ENCODE measurements at regions not wholly inside any gene's neighbourhood (a gene's known extent, or its start where the extent isn't known, plus 50 kb on each side); places are given as distances from the start of the nearest gene placed in this dataset.

GRCh38 chr16:6281274-6281673 lies 1051.4 kb upstream of the RBFOX1 start:
- DNase-seq (ENCODE audit: insufficient read length), result no peak
- FAIRE-seq, result no peak
- TF ChIP-seq POLR2AphosphoS5 (IDR thresholded peaks at IDR 0.05; ENCODE audit: low read depth, low read length), result no peak
- no peak for TF ChIP-seq TAF1 (IDR thresholded peaks at IDR 0.05; ENCODE audit: borderline replicate concordance, low read depth, low read length)
- TF ChIP-seq POLR2A (IDR thresholded peaks at IDR 0.05; ENCODE audit: low read depth, low read length), result no peak

GRCh38 chr16:6280055-6280454 lies 1052.6 kb upstream of the RBFOX1 start:
- FAIRE-seq, result no peak
- TF ChIP-seq TAF1 (IDR thresholded peaks at IDR 0.05; ENCODE audit: borderline replicate concordance, low read depth, low read length) (no peak), POLR2AphosphoS5 (IDR thresholded peaks at IDR 0.05; ENCODE audit: low read depth, low read length) (no peak), POLR2A (IDR thresholded peaks at IDR 0.05; ENCODE audit: low read depth, low read length) (no peak)
- DNase-seq (ENCODE audit: insufficient read length), result no peak

- FAIRE-seq (no peak), DNase-seq (ENCODE audit: insufficient read length) (no peak)
- TF ChIP-seq POLR2A (IDR thresholded peaks at IDR 0.05; ENCODE audit: low read depth, low read length), result no peak
- no peak for TF ChIP-seq POLR2AphosphoS5 (IDR thresholded peaks at IDR 0.05; ENCODE audit: low read depth, low read length)
Measured at GRCh38 chr16:6279286-6279685, 1053.4 kb upstream of the RBFOX1 start.

- no peak for TF ChIP-seq TAF1 (IDR thresholded peaks at IDR 0.05; ENCODE audit: borderline replicate concordance, low read depth, low read length)
- TF ChIP-seq POLR2AphosphoS5 (IDR thresholded peaks at IDR 0.05; ENCODE audit: low read depth, low read length), result no peak
- TF ChIP-seq POLR2A (IDR thresholded peaks at IDR 0.05; ENCODE audit: low read depth, low read length), result no peak
- FAIRE-seq (no peak), DNase-seq (ENCODE audit: insufficient read length) (no peak)
Measured at GRCh38 chr16:6274351-6274750, 1058.3 kb upstream of the RBFOX1 start.

- FAIRE-seq, result no peak
Measured at GRCh38 chr16:6267682-6268081, 1065.0 kb upstream of the RBFOX1 start.

GRCh38 chr16:6266703-6267102 lies 1065.9 kb upstream of the RBFOX1 start:
- no peak for FAIRE-seq

More at GRCh38 chr16:6267682-6268081, 1065.0 kb upstream of the RBFOX1 start:
- TF ChIP-seq POLR2A (IDR thresholded peaks at IDR 0.05; ENCODE audit: low read depth, low read length), result no peak
- TF ChIP-seq POLR2AphosphoS5 (IDR thresholded peaks at IDR 0.05; ENCODE audit: low read depth, low read length), result no peak
- no peak for TF ChIP-seq TAF1 (IDR thresholded peaks at IDR 0.05; ENCODE audit: borderline replicate concordance, low read depth, low read length)
- no peak for DNase-seq (ENCODE audit: insufficient read length)

GRCh38 chr16:6265968-6266367 lies 1066.7 kb upstream of the RBFOX1 start:
- TF ChIP-seq TAF1 (IDR thresholded peaks at IDR 0.05; ENCODE audit: borderline replicate concordance, low read depth, low read length) (no peak), POLR2AphosphoS5 (IDR thresholded peaks at IDR 0.05; ENCODE audit: low read depth, low read length) (no peak), POLR2A (IDR thresholded peaks at IDR 0.05; ENCODE audit: low read depth, low read length) (no peak)
- no peak for FAIRE-seq
- no peak for DNase-seq (ENCODE audit: insufficient read length)

More at GRCh38 chr16:6266703-6267102, 1065.9 kb upstream of the RBFOX1 start:
- no peak for DNase-seq (ENCODE audit: insufficient read length)
- TF ChIP-seq POLR2A (IDR thresholded peaks at IDR 0.05; ENCODE audit: low read depth, low read length) (no peak), POLR2AphosphoS5 (IDR thresholded peaks at IDR 0.05; ENCODE audit: low read depth, low read length) (no peak), TAF1 (IDR thresholded peaks at IDR 0.05; ENCODE audit: borderline replicate concordance, low read depth, low read length) (no peak)

GRCh38 chr16:6258056-6258455 lies 1074.6 kb upstream of the RBFOX1 start:
- TF ChIP-seq TAF1 (IDR thresholded peaks at IDR 0.05; ENCODE audit: borderline replicate concordance, low read depth, low read length), result no peak
- TF ChIP-seq POLR2A (IDR thresholded peaks at IDR 0.05; ENCODE audit: low read depth, low read length), result no peak
- TF ChIP-seq POLR2AphosphoS5 (IDR thresholded peaks at IDR 0.05; ENCODE audit: low read depth, low read length), result no peak
- FAIRE-seq, result no peak
- no peak for DNase-seq (ENCODE audit: insufficient read length)

GRCh38 chr16:6252541-6252940 lies 1080.1 kb upstream of the RBFOX1 start:
- DNase-seq (ENCODE audit: insufficient read length), result no peak
- no peak for FAIRE-seq
- TF ChIP-seq POLR2A (IDR thresholded peaks at IDR 0.05; ENCODE audit: low read depth, low read length), result no peak
- TF ChIP-seq POLR2AphosphoS5 (IDR thresholded peaks at IDR 0.05; ENCODE audit: low read depth, low read length), result no peak
- no peak for TF ChIP-seq TAF1 (IDR thresholded peaks at IDR 0.05; ENCODE audit: borderline replicate concordance, low read depth, low read length)

- DNase-seq (ENCODE audit: insufficient read length) (no peak), FAIRE-seq (no peak)
- TF ChIP-seq TAF1 (IDR thresholded peaks at IDR 0.05; ENCODE audit: borderline replicate concordance, low read depth, low read length), result no peak
- TF ChIP-seq POLR2A (IDR thresholded peaks at IDR 0.05; ENCODE audit: low read depth, low read length), result no peak
- TF ChIP-seq POLR2AphosphoS5 (IDR thresholded peaks at IDR 0.05; ENCODE audit: low read depth, low read length), result no peak
Measured at GRCh38 chr16:6250511-6250910, 1082.1 kb upstream of the RBFOX1 start.

- TF ChIP-seq POLR2A (IDR thresholded peaks at IDR 0.05; ENCODE audit: low read depth, low read length) (no peak), TAF1 (IDR thresholded peaks at IDR 0.05; ENCODE audit: borderline replicate concordance, low read depth, low read length) (no peak), POLR2AphosphoS5 (IDR thresholded peaks at IDR 0.05; ENCODE audit: low read depth, low read length) (no peak)
Measured at GRCh38 chr16:6249863-6250262, 1082.8 kb upstream of the RBFOX1 start.

GRCh38 chr16:6248199-6248598 lies 1084.4 kb upstream of the RBFOX1 start:
- TF ChIP-seq POLR2A (IDR thresholded peaks at IDR 0.05; ENCODE audit: low read depth, low read length) (no peak), TAF1 (IDR thresholded peaks at IDR 0.05; ENCODE audit: borderline replicate concordance, low read depth, low read length) (no peak), POLR2AphosphoS5 (IDR thresholded peaks at IDR 0.05; ENCODE audit: low read depth, low read length) (no peak)
- no peak for DNase-seq (ENCODE audit: insufficient read length)
- no peak for FAIRE-seq

More at GRCh38 chr16:6249863-6250262, 1082.8 kb upstream of the RBFOX1 start:
- DNase-seq (ENCODE audit: insufficient read length) (no peak), FAIRE-seq (no peak)

GRCh38 chr16:6247775-6248174 lies 1084.9 kb upstream of the RBFOX1 start:
- TF ChIP-seq POLR2A (IDR thresholded peaks at IDR 0.05; ENCODE audit: low read depth, low read length) (no peak), POLR2AphosphoS5 (IDR thresholded peaks at IDR 0.05; ENCODE audit: low read depth, low read length) (no peak), TAF1 (IDR thresholded peaks at IDR 0.05; ENCODE audit: borderline replicate concordance, low read depth, low read length) (no peak)
- DNase-seq (ENCODE audit: insufficient read length), result no peak
- no peak for FAIRE-seq

Measured in GM12892 (cell line).